ENCODE measurements at regions not wholly inside any gene's neighbourhood (a gene's known extent, or its start where the extent isn't known, plus 50 kb on each side); places are given as distances from the start of the nearest gene placed in this dataset.
A peak's percentile ranks its signal among the peaks of the same experiment; 100 is the strongest.

DNA sequence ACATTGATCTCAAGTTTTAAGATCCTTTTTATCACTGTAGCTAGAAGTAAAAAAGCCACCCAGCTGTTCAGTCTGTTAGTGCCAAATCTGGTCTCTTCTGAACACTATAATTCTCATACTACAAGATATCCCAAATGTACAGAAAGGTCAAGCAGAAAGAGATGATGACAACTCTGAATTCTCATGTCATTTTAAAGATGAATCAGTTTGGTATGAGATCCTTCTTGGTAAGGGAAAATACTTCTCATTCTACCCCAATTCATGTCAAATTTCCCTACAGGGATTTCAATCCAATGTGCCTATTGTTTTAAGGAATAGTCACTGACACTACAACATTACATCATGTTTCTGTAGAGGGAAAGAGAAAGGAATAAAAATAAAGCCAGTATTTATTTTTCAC is 184.5 kb downstream of the CPEB2 start:
- DNase-seq (ENCODE audit: low read depth): no peak
- TF ChIP-seq, protein P1, sequence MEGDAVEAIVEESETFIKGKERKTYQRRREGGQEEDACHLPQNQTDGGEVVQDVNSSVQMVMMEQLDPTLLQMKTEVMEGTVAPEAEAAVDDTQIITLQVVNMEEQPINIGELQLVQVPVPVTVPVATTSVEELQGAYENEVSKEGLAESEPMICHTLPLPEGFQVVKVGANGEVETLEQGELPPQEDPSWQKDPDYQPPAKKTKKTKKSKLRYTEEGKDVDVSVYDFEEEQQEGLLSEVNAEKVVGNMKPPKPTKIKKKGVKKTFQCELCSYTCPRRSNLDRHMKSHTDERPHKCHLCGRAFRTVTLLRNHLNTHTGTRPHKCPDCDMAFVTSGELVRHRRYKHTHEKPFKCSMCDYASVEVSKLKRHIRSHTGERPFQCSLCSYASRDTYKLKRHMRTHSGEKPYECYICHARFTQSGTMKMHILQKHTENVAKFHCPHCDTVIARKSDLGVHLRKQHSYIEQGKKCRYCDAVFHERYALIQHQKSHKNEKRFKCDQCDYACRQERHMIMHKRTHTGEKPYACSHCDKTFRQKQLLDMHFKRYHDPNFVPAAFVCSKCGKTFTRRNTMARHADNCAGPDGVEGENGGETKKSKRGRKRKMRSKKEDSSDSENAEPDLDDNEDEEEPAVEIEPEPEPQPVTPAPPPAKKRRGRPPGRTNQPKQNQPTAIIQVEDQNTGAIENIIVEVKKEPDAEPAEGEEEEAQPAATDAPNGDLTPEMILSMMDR (IDR thresholded peaks at IDR 0.05; ENCODE audit: control insufficient read depth, insufficient read depth, low read depth, low read length, missing control alignments): no peak

DNA sequence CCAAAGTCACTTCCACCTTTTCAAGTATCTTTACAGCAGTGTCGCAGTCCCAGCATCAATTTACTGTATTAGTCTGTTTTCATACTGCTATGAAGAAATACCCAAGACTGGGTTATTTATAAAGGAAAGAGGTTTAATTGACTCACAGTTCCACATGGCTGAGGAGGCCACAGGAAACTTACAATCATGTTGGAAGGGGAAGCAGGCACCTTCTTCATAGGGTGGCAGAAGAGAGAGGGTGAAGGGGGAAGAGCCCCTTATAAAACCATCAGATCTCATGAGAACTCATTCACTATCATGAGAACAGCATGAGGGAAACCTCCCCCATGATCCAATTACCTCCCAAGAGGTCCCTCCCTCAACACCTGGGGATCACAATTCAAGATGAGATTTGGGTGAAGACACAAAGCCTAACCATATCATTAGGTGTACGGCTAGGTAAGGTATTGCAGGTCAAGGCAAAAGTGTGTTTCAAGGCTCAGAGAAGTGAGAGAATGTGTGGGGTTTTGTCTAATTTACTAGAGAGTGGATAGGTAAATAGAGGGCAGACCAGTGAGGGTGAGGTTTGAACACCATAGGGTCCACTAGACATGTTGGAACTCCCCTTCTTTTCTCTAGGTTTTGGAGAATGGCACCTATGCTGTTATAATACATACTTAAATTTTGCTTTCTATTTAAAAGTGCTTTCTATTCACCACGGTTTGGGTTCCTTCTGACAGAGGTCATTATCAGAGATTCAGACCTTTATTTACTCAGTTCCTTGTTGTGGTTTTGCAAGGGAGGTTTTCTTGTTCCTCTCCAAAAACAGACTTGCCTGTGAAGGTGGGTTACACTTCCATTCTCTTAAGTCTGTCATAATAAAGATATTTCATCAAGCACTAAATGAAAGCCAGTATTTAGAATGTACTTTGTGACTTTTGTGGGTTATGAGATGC is 186.6 kb downstream of the CPEB2 start:
- TF ChIP-seq, protein P1 (IDR thresholded peaks at IDR 0.05; ENCODE audit: control insufficient read depth, insufficient read depth, low read depth, low read length, missing control alignments): no peak
- DNase-seq (ENCODE audit: low read depth): no peak
- H3K4me3 ChIP-seq (ENCODE audit: control insufficient read depth, low read depth, low read length): no peak overlapping the region

More for the DNA sequence above, 184.5 kb downstream of the CPEB2 start:
- no peak overlapping the region for H3K4me3 ChIP-seq (ENCODE audit: control insufficient read depth, low read depth, low read length)

DNA sequence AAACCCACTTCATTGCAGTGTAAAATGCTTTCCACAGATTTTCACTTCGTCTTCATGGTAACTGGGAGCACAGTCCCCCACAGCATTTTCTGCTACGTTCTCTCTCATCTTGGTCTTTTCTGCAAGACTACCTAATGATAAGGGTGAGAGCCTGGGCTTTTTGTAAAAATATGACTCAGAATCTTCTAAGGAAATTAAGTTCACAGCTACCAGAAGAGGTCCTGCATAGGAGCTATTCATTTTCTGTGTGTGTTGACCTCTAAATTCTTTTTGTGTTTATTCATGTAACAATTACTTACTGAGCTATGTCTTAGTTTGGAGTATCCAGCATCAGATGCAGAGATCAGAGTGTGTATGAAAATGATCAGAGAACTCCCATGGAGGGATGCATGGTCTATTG is 192.2 kb downstream of the CPEB2 start:
- H3K4me3 ChIP-seq (ENCODE audit: control insufficient read depth, low read depth, low read length): no peak overlapping the region
- DNase-seq (ENCODE audit: low read depth): no peak
- TF ChIP-seq, protein P1 (IDR thresholded peaks at IDR 0.05; ENCODE audit: control insufficient read depth, insufficient read depth, low read depth, low read length, missing control alignments): no peak

DNA sequence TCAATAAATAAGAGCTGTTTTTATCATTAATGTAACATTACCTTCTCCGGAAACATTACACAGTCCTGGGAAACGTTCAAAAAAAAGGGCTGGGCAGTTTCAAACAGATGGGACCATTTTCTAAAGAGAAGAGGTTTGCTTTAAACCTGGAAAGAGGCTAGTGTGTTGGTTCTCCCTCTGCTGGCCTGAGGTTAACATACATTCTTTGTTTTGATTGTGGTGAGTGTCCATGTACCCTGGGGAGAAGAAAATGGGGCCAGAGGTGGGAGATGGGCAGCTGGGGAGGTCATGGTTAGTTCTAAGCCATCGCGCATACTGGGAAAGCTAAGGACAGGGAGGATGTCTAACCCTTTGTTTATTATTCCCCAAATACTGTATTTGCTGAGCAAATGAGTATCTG is 194.7 kb downstream of the CPEB2 start:
- no peak overlapping the region for H3K4me3 ChIP-seq (ENCODE audit: control insufficient read depth, low read depth, low read length)
- TF ChIP-seq, protein P1 (IDR thresholded peaks at IDR 0.05; ENCODE audit: control insufficient read depth, insufficient read depth, low read depth, low read length, missing control alignments): peak; percentile 33
- DNase-seq (ENCODE audit: low read depth): no peak

DNA sequence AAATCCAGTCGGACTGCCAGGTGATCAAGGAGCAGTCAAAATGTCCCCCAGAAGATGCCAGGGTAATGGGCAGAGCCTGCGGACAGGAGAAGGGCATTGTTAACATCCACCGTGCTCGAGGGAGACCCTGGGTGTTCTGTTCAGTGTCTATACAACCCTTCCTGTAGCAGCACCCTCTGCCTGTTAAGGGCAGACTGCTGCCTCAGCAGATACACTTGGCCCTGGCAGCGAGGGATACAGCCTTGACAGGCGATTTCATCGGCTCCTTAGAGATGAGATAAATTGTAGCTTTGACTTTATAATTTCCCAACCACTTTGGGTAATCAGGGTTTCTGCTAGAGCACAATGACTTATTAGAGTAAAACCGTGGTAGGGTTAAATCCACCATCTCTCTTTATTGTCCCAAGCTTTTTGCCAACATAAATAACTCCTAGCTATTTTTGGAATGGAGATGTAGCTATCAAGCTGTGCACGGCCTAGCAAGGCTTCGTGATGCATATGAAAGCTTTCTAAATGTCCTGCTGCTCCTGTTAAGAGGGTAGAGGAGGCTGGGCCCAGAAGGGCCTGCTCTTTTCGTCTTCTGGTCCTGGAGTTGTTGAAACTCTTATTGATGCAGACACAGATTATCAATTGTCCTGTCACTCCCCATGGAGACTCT is 195.9 kb downstream of the CPEB2 start:
- TF ChIP-seq, protein P1 (IDR thresholded peaks at IDR 0.05; ENCODE audit: control insufficient read depth, insufficient read depth, low read depth, low read length, missing control alignments): no peak
- no peak for DNase-seq (ENCODE audit: low read depth)
- no peak overlapping the region for H3K4me3 ChIP-seq (ENCODE audit: control insufficient read depth, low read depth, low read length)

DNA sequence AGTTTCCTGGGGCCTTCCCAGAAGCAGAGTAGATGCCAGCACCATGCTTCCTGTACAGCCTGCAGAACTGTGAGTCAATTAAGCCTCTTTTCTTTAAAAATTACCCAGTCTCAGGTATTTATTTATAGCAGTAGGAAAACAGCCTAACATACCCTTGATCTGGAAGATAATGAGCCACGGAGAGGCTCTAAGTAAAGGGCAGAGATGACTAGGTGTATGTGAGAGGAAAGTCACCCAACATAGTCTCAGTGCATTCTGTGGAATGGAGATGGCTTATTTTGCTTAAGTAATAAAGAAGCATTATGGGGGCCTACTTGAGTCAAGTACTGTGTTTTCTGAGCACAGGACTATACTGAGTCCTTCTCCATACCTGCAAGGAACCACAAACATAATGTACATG is 199.5 kb downstream of the CPEB2 start:
- TF ChIP-seq, protein P1 (IDR thresholded peaks at IDR 0.05; ENCODE audit: control insufficient read depth, insufficient read depth, low read depth, low read length, missing control alignments): no peak
- no peak for DNase-seq (ENCODE audit: low read depth)
- no peak overlapping the region for H3K4me3 ChIP-seq (ENCODE audit: control insufficient read depth, low read depth, low read length)
